H1 (cell line): ENCODE measurements at regions not wholly inside any gene's neighbourhood (a gene's known extent, or its start where the extent isn't known, plus 50 kb on each side); places are given as distances from the start of the nearest gene placed in this dataset.

Experiments
- BACH1 ChIP-seq: IDR thresholded peaks from 2 replicates; pipeline ENCODE4 v1.6.1; 2012; ENCODE audit warnings: low read length, improper control_type of control experiment
- EP300 ChIP-seq, 2 experiments: IDR thresholded peaks; 1 replicate in 1 of 2; 2 replicates in 1 of 2; pipeline ENCODE4 v1.6.1; 2011 to 2012; ENCODE audit warnings: low read depth in 2 of 2, low read length in 2 of 2, mild to moderate bottlenecking in 2 of 2, borderline replicate concordance in 1 of 2, inconsistent platforms in 1 of 2, moderate library complexity in 1 of 2
- RFX5 ChIP-seq: IDR thresholded peaks from 2 replicates; pipeline ENCODE4 v1.6.1; 2011; ENCODE audit warnings: low read depth, low read length, improper control_type of control experiment, borderline replicate concordance
- TF ChIP-seq, protein P1 (sequence below), 3 experiments: IDR thresholded peaks; 1 replicate in 2 of 3; 2 replicates in 1 of 3; pipeline versions ENCODE4 v1.5.1 to v1.6.1; 2011; ENCODE audit warnings: low read length in 3 of 3, mild to moderate bottlenecking in 3 of 3, inconsistent platforms in 2 of 3, low read depth in 1 of 3, moderate library complexity in 1 of 3; ENCODE audit not compliant: insufficient read depth in 1 of 3; ENCODE audit errors: control extremely low read depth in 1 of 3

DNA sequence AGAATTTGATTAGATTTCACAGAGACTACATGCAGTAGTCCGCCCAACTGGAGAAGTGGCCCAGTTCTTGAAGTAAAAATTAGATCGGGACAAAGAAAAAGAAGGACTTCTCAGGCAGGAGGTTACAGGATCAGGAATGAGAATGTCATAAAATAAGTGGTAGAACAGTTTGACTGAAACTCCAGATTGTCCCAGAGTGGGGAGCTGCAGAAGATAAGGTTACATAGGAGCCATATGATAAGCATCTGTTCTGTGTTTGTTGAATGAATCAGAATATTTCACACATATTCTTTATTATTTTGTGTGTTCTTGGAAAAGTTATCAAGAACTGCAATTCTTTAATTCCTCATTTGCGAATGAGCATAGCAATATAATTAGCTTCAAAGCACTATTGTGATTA lies 210.6 kb downstream of the AASDHPPT start (continued):
- no peak for TF ChIP-seq EP300 (IDR thresholded peaks at IDR 0.05; ENCODE audit: borderline replicate concordance in 1 of 2, low read depth in 2 of 2, low read length in 2 of 2)
- TF ChIP-seq BACH1, result no peak
- TF ChIP-seq, protein P1, sequence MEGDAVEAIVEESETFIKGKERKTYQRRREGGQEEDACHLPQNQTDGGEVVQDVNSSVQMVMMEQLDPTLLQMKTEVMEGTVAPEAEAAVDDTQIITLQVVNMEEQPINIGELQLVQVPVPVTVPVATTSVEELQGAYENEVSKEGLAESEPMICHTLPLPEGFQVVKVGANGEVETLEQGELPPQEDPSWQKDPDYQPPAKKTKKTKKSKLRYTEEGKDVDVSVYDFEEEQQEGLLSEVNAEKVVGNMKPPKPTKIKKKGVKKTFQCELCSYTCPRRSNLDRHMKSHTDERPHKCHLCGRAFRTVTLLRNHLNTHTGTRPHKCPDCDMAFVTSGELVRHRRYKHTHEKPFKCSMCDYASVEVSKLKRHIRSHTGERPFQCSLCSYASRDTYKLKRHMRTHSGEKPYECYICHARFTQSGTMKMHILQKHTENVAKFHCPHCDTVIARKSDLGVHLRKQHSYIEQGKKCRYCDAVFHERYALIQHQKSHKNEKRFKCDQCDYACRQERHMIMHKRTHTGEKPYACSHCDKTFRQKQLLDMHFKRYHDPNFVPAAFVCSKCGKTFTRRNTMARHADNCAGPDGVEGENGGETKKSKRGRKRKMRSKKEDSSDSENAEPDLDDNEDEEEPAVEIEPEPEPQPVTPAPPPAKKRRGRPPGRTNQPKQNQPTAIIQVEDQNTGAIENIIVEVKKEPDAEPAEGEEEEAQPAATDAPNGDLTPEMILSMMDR (IDR thresholded peaks at IDR 0.05; ENCODE audit: control extremely low read depth in 1 of 3, insufficient read depth in 1 of 3, low read depth in 1 of 3, low read length in 3 of 3), result no peak
- no peak for TF ChIP-seq RFX5
